Left lung (tissue), 4 donors: ENCODE measurements at regions not wholly inside any gene's neighbourhood (a gene's known extent, or its start where the extent isn't known, plus 50 kb on each side); places are given as distances from the start of the nearest gene placed in this dataset.

Experiments used
- ATAC-seq: fragments of 200-7000 bp; cut with Tn5 transposase; one replicate; pipeline ENCODE4 v1.9.1; 2020; ENCODE audit warnings: moderate library complexity
- DNase-seq, 4 donors: peaks; one replicate each; pipeline ENCODE4 v3.0.0-alpha.2; 2013 to 2020
- H3K27ac ChIP-seq, 2 donors: fragments of 200-600 bp; sonication (generic) in 1 of 2; one replicate each; pipeline versions ENCODE4 v1.5.0 to v1.8.0; 2020 to 2021
- H3K27me3 ChIP-seq, 2 donors: fragments of 200-600 bp; sonication (generic) in 1 of 2; one replicate each; pipeline versions ENCODE4 v1.5.0 to v1.8.0; 2020 to 2021
- H3K36me3 ChIP-seq, 2 donors: fragments of 200-600 bp; sonication (generic) in 1 of 2; one replicate each; pipeline versions ENCODE4 v1.5.0 to v1.8.0; 2020 to 2021
- H3K4me1 ChIP-seq, 2 donors: fragments of 200-600 bp; one replicate each; pipeline ENCODE4 v1.8.0; 2021
- H3K4me3 ChIP-seq, 2 donors: fragments of 200-600 bp; sonication (generic) in 1 of 2; one replicate each; pipeline versions ENCODE4 v1.5.0 to v1.8.0; 2020 to 2021; ENCODE audit warnings: mild to moderate bottlenecking in 1 of 2
- H3K9me3 ChIP-seq, 2 donors: fragments of 200-600 bp; sonication (generic) in 1 of 2; one replicate each; pipeline versions ENCODE4 v1.5.0 to v1.8.0; 2020 to 2021
- intact Hi-C, 2 donors: fragments of 100-400 bp; cut with DNase I; formaldehyde crosslinking; loops; one replicate each; pipeline versions ENCODE4 v1.11.2 to v1.14.2; 2022
- TF ChIP-seq, protein P1 (sequence below), 2 donors: fragments of 200-600 bp; sonication (generic) in 1 of 2; IDR thresholded peaks; one replicate each; pipeline versions ENCODE4 v1.5.0 to v1.8.0; 2021; ENCODE audit warnings: antibody characterized with exemption in 2 of 2
- donor health status: DM: no; HTN: yes; CAD: no.
- donor health status: DM: no; HTN: no; CAD: no.

GRCh38 chr4:125727931-125728330 is 413.2 kb downstream of the FAT4 start:
- ATAC-seq (no peak), DNase-seq (no peak)
- H3K4me3 ChIP-seq, result no peak overlapping the region
- peak overlapping the region in 1 of 2 donors; percentile 53 for H3K27ac ChIP-seq
- TF ChIP-seq, protein P1, sequence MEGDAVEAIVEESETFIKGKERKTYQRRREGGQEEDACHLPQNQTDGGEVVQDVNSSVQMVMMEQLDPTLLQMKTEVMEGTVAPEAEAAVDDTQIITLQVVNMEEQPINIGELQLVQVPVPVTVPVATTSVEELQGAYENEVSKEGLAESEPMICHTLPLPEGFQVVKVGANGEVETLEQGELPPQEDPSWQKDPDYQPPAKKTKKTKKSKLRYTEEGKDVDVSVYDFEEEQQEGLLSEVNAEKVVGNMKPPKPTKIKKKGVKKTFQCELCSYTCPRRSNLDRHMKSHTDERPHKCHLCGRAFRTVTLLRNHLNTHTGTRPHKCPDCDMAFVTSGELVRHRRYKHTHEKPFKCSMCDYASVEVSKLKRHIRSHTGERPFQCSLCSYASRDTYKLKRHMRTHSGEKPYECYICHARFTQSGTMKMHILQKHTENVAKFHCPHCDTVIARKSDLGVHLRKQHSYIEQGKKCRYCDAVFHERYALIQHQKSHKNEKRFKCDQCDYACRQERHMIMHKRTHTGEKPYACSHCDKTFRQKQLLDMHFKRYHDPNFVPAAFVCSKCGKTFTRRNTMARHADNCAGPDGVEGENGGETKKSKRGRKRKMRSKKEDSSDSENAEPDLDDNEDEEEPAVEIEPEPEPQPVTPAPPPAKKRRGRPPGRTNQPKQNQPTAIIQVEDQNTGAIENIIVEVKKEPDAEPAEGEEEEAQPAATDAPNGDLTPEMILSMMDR (IDR thresholded peaks at IDR 0.05), result no peak
- no peaks in the 10 kb centered on the region for H3K9me3 ChIP-seq
- peaks cover 0 to 4% of the 10 kb centered on the region in 2 donors for H3K4me1 ChIP-seq
- intact Hi-C loops, result no loop called here
- H3K27me3 ChIP-seq, result no peaks in the 10 kb centered on the region
- H3K36me3 ChIP-seq, result no peaks in the 10 kb centered on the region

DNA sequence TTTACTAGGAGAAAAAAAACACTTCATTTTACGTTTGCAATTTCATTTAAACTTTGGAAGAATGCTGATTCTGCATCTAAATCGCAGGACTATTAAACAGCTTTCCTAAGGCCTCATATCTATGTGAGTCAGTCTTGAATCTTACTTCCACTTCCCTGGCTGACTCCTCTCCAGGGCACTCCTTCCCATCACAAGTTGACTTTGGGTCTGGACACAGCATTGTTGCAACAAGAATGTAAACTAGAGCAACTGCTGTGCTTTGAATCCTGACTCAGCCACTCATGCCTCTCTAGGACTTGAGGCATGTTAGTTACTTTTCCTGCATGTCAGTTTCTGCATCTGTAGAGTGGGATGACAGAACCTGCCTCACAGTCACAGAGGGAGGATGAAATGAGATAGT is 413.8 kb downstream of the FAT4 start:
- Histone ChIP-seq H3K27ac (peak overlapping the region; percentile 4 to 53), H3K4me1 (peaks cover 0 to 4% of the 10 kb centered on the region in 2 donors), H3K9me3 (no peaks in the 10 kb centered on the region), H3K27me3 (no peaks in the 10 kb centered on the region), H3K4me3 (no peak overlapping the region), H3K36me3 (no peaks in the 10 kb centered on the region)
- intact Hi-C loops, result no loop called here
- DNase-seq (peak in 2 of 4 donors; percentile 33 to 49), ATAC-seq (peak; percentile 86)
- TF ChIP-seq, protein P1 (IDR thresholded peaks at IDR 0.05), result no peak

- Histone ChIP-seq H3K4me1 (peaks cover 0 to 4% of the 10 kb centered on the region in 2 donors), H3K27ac (peak overlapping the region; percentile 4 to 53), H3K27me3 (no peaks in the 10 kb centered on the region), H3K4me3 (no peak overlapping the region), H3K36me3 (no peaks in the 10 kb centered on the region), H3K9me3 (no peaks in the 10 kb centered on the region)
- DNase-seq, result peak in 2 of 4 donors; percentile 48 to 50
- no peak for ATAC-seq
- intact Hi-C loops, result no loop called here
- TF ChIP-seq, protein P1 (IDR thresholded peaks at IDR 0.05), result no peak
Observed at GRCh38 chr4:125729171-125729570, 414.4 kb downstream of the FAT4 start.

DNA sequence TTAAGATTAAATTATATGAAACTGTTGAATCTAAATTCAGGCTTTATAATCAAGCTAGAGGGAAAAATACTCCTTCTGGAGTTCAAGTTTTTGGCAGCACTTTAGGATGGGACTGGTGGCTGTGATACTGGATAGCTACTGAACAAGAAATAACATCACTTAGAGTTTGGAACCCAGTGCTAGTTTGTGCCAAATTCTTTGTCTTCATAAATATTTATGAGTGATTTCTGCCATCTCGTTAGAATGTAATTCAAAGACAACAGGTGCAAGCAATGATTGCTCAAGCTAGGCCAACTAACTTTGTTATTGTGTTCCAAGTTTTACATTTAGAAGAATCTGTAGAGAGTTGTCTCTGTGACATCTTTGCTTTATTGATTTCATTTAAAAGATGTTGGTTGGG is 417.9 kb downstream of the FAT4 start:
- intact Hi-C loops, result no loop called here
- TF ChIP-seq, protein P1 (IDR thresholded peaks at IDR 0.05), result no peak

DNA sequence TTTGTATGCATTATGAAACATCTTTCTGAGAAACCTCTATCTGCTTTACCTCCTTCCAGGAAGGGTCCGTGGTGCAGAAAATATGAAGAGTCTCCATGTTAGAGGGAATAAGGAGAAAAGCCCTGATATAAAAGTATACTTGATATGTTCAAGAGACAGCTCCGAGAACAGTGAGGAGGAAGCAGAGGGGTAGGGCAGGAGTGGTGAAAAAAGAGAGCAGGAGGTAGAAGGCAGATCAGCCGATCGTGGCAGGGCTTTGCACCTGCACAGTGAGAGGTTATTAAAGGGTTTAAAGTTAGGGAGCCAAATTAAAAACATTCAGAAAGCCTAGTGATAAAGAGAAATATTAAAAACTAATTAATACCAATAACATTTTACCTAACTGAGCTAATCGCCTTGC is 419.7 kb downstream of the FAT4 start:
- Histone ChIP-seq H3K4me1 (peaks cover 5 to 18% of the 10 kb centered on the region in 2 donors), H3K36me3 (no peaks in the 10 kb centered on the region), H3K4me3 (no peak overlapping the region), H3K27ac (no peak overlapping the region), H3K27me3 (no peaks in the 10 kb centered on the region), H3K9me3 (no peaks in the 10 kb centered on the region)
- intact Hi-C loops, result no loop called here
- TF ChIP-seq, protein P1 (IDR thresholded peaks at IDR 0.05), result no peak
- ATAC-seq, result no peak
- peak in 1 of 4 donors; percentile 19 for DNase-seq

More for the DNA sequence above, 417.9 kb downstream of the FAT4 start:
- Histone ChIP-seq H3K4me3 (no peak overlapping the region), H3K27me3 (no peaks in the 10 kb centered on the region), H3K36me3 (no peaks in the 10 kb centered on the region), H3K27ac (no peak overlapping the region), H3K4me1 (peaks cover 5 to 16% of the 10 kb centered on the region in 2 donors), H3K9me3 (no peaks in the 10 kb centered on the region)
- DNase-seq (no peak), ATAC-seq (no peak)
